ENCODE measurements at regions not wholly inside any gene's neighbourhood (a gene's known extent, or its start where the extent isn't known, plus 50 kb on each side); places are given as distances from the start of the nearest gene placed in this dataset.

GRCh38 chr17:70394473-70395232 is 225.3 kb downstream of the KCNJ2 start:
- TF ChIP-seq, protein P1, sequence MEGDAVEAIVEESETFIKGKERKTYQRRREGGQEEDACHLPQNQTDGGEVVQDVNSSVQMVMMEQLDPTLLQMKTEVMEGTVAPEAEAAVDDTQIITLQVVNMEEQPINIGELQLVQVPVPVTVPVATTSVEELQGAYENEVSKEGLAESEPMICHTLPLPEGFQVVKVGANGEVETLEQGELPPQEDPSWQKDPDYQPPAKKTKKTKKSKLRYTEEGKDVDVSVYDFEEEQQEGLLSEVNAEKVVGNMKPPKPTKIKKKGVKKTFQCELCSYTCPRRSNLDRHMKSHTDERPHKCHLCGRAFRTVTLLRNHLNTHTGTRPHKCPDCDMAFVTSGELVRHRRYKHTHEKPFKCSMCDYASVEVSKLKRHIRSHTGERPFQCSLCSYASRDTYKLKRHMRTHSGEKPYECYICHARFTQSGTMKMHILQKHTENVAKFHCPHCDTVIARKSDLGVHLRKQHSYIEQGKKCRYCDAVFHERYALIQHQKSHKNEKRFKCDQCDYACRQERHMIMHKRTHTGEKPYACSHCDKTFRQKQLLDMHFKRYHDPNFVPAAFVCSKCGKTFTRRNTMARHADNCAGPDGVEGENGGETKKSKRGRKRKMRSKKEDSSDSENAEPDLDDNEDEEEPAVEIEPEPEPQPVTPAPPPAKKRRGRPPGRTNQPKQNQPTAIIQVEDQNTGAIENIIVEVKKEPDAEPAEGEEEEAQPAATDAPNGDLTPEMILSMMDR (conservative IDR thresholded peaks at IDR 0.05; ENCODE audit: low read depth, low read length) = no peak
- TF ChIP-seq EZH2 (IDR thresholded peaks at IDR 0.05; ENCODE audit: low read length, unreplicated experiment) = no peak
